SU-DHL-6 (cell line): ENCODE measurements at regions not wholly inside any gene's neighbourhood (a gene's known extent, or its start where the extent isn't known, plus 50 kb on each side); places are given as distances from the start of the nearest gene placed in this dataset.

Source experiments
- H2AFZ ChIP-seq: fragments of 200-600 bp; sonication (generic); 2 replicates; pipeline ENCODE4 v1.6.1; 2014; ENCODE audit warnings: low read depth, mild to moderate bottlenecking, moderate library complexity, mixed read lengths, antibody characterized with exemption, low read length; ENCODE audit not compliant: severe bottlenecking
- H3F3A ChIP-seq: fragments of 200-600 bp; shearing (Covaris generic); 2 replicates; pipeline ENCODE4 v1.6.0; 2016; ENCODE audit warnings: antibody characterized with exemption, mild to moderate bottlenecking; ENCODE audit not compliant: insufficient read depth
- H3K27ac ChIP-seq: fragments of 200-600 bp; sonication (generic); 2 replicates; pipeline ENCODE4 v1.5.1; 2016; ENCODE audit warnings: low read depth, mild to moderate bottlenecking, low read length, moderate library complexity, mixed read lengths
- H3K27me3 ChIP-seq: fragments of 200-600 bp; sonication (generic), shearing (Covaris generic); 2 replicates; pipeline ENCODE4 v1.6.0; 2014; ENCODE audit warnings: mild to moderate bottlenecking, low read length
- H3K36me3 ChIP-seq: fragments of 200-600 bp; sonication (generic); 2 replicates; pipeline ENCODE4 v1.6.1; 2014; ENCODE audit warnings: mild to moderate bottlenecking, low read length, mixed read lengths
- H3K4me2 ChIP-seq: fragments of 300-600, 200-600 bp; shearing (Covaris generic), sonication (generic); 2 replicates; pipeline ENCODE4 v1.6.0; 2014; ENCODE audit warnings: low read length, low read depth, mild to moderate bottlenecking; ENCODE audit not compliant: poor library complexity, severe bottlenecking
- H3K4me3 ChIP-seq: fragments of 200-600 bp; sonication (generic); 2 replicates; pipeline ENCODE4 v1.5.1; 2014; ENCODE audit warnings: antibody characterized with exemption, low read length, mild to moderate bottlenecking, mixed read lengths; ENCODE audit not compliant: insufficient read depth, poor library complexity, severe bottlenecking
- H3K79me2 ChIP-seq: fragments of 200-600 bp; sonication (generic); 2 replicates; pipeline ENCODE4 v1.6.1; 2014; ENCODE audit warnings: mild to moderate bottlenecking, low read length, moderate library complexity; ENCODE audit not compliant: insufficient read depth
- H3K9ac ChIP-seq: fragments of 200-600 bp; sonication (generic); 2 replicates; pipeline ENCODE4 v1.7.0; 2014; ENCODE audit warnings: mild to moderate bottlenecking, low read length
- H3K9me2 ChIP-seq: fragments of 200-600 bp; sonication (generic); replicated peaks from 2 replicates; pipeline ENCODE4 v1.6.1; 2014; ENCODE audit warnings: low read length; ENCODE audit not compliant: insufficient read depth
- H3K9me3 ChIP-seq: fragments of 200-600 bp; sonication (generic); 2 replicates; pipeline ENCODE4 v1.6.1; 2014; ENCODE audit warnings: low read length, mixed read lengths; ENCODE audit not compliant: insufficient read depth
- H4K20me1 ChIP-seq: fragments of 200-600 bp; sonication (generic); 2 replicates; pipeline ENCODE4 v1.6.1; 2014; ENCODE audit warnings: low read depth, mild to moderate bottlenecking, antibody characterized with exemption, low read length, moderate library complexity, mixed read lengths
- EZH2phosphoT487 ChIP-seq: fragments of 200-600 bp; sonication (generic), shearing (Covaris generic); conservative IDR thresholded peaks from 2 replicates; pipeline ENCODE4 v1.6.1; 2018; ENCODE audit warnings: mild to moderate bottlenecking, antibody characterized with exemption, low read length, moderate library complexity, mixed read lengths
- TF ChIP-seq, protein P1 (sequence below): fragments of 200-600 bp; sonication (generic); IDR thresholded peaks from one replicate; pipeline ENCODE4 v1.5.1; 2017; ENCODE audit warnings: antibody characterized with exemption, mild to moderate bottlenecking, low read length, moderate library complexity; ENCODE audit not compliant: insufficient read depth, poor library complexity, severe bottlenecking

DNA sequence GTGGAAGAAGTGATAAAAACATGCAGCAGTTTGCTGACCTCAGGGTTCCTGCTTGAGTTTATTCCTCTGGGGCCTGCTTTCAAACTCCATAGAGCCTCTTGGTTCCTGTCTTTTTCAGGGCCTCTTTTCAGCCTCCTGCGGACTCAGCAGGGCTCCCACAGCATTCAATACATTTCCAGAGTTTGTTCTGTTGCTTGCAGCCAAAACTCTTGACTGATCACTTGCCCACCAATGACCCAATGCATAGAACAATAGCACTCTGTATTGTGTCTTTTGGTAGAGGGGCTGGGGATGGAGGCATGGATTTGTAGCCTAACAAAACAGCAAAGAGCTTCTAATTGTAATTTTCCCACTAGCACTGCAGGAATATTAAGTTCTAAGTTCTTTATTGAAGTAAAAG is 50.8 kb upstream of the CREB5 start:
- Histone ChIP-seq H3K9me2 (no peaks in the 10 kb centered on the region), H3K4me3 (no peak overlapping the region), H3F3A (no peaks in the 10 kb centered on the region), H3K36me3 (no peaks in the 10 kb centered on the region), H4K20me1 (no peaks in the 10 kb centered on the region), H2AFZ (peak overlapping the region; percentile 57), H3K9ac (no peak overlapping the region), H3K4me2 (peak overlapping the region; percentile 43), H3K27me3 (no peaks in the 10 kb centered on the region), H3K79me2 (no peaks in the 10 kb centered on the region), H3K27ac (no peak overlapping the region), H3K9me3 (no peaks in the 10 kb centered on the region)
- TF ChIP-seq EZH2phosphoT487, result no peak
- TF ChIP-seq, protein P1, sequence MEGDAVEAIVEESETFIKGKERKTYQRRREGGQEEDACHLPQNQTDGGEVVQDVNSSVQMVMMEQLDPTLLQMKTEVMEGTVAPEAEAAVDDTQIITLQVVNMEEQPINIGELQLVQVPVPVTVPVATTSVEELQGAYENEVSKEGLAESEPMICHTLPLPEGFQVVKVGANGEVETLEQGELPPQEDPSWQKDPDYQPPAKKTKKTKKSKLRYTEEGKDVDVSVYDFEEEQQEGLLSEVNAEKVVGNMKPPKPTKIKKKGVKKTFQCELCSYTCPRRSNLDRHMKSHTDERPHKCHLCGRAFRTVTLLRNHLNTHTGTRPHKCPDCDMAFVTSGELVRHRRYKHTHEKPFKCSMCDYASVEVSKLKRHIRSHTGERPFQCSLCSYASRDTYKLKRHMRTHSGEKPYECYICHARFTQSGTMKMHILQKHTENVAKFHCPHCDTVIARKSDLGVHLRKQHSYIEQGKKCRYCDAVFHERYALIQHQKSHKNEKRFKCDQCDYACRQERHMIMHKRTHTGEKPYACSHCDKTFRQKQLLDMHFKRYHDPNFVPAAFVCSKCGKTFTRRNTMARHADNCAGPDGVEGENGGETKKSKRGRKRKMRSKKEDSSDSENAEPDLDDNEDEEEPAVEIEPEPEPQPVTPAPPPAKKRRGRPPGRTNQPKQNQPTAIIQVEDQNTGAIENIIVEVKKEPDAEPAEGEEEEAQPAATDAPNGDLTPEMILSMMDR, result no peak

GRCh38 chr7:28362182-28362581 is 50.1 kb upstream of the CREB5 start:
- no peaks in the 10 kb centered on the region for H3K27me3 ChIP-seq
- no peaks in the 10 kb centered on the region for H3K36me3 ChIP-seq
- no peaks in the 10 kb centered on the region for H3K9me2 ChIP-seq
- H3K4me3 ChIP-seq, result no peak overlapping the region
- TF ChIP-seq EZH2phosphoT487, result no peak
- H3K9ac ChIP-seq, result no peak overlapping the region
- no peaks in the 10 kb centered on the region for H4K20me1 ChIP-seq
- peak overlapping the region; percentile 43 for H3K4me2 ChIP-seq
- peak overlapping the region; percentile 29; the same call in 1 of the 2 replicates for H3K27ac ChIP-seq
- no peaks in the 10 kb centered on the region for H3F3A ChIP-seq
- no peaks in the 10 kb centered on the region for H3K9me3 ChIP-seq
- H2AFZ ChIP-seq, result peak overlapping the region; percentile 57
- no peaks in the 10 kb centered on the region for H3K79me2 ChIP-seq
